ENCODE measurements at regions not wholly inside any gene's neighbourhood (a gene's known extent, or its start where the extent isn't known, plus 50 kb on each side); places are given as distances from the start of the nearest gene placed in this dataset.
"Not testable (repeated sequence)": the region's sequence is repeated elsewhere in the genome, so short reads cannot be mapped to it uniquely, and the experiment has no call there.

DNA sequence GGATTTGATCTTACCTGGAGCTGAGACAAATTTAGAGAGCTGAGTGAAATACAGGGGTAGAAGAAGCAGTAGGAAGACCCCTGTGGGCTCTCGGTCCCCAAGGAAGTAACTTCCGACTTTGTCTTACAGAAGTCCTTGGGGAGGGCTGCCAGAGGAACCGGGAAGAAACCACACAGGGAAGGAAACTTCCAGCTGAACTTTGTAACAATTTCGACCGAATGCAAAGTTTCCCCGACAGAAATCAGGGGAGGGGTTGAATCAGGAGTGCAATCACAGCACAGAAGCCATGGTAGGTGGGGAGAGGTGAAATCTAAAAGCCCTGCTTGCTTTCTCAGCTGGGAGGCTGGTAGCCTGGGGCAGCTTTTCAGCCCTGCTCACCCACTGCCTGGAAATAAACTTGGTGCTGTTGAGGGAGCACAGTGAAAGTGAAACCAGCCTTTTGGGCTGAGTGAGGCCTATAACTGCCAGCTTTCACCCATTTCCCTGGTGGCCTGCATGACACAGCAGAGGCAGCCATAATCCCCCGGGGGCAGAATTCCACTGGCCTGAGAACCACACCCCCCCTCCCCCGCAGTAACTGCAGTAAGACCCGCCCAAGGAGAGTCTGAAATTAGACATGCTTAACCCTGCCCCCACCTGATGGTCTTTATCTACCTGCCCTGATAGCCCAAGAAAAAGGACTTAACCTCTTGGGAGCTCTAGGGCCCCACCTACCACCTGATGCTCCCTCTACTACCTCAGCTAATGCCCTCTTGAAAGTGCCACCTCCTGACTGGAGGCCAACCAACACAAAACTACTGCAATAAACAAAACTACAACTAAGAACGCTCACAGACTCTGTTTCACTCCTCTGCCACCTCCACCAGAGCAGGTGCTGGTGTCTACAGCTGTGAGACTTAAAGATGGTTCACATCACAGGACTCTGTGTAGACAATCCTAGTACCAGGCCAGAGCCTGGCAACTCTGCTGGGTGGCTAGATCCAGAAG lies 248.2 kb downstream of the PARM1 start:
- no peak for DNase-seq

- no peak for DNase-seq
These were observed 247.3 kb downstream of the PARM1 start for GRCh38 chr4:75180217-75180616.

GRCh38 chr4:75179510-75179909 lies 246.6 kb downstream of the PARM1 start:
- no peak for DNase-seq

DNA sequence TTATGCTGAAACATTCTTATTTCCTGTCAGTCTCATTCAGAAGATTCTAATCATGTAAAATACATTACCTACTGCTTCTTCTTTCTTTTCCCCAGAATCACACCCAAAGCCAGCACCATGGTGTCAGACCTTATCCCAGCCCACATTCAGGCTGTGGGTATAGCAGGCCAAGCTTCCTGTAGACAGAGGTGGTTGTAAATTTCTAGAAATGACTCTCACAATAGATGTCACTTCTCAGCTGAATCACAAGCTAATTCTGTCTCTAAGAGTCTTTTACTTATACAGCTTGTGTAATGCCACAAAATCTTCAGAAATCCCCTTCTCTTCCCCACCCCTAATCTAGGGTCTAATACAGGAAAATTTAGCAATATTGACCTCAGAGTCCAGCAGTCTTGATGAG lies 239.6 kb downstream of the PARM1 start:
- DNase-seq = no peak

DNA sequence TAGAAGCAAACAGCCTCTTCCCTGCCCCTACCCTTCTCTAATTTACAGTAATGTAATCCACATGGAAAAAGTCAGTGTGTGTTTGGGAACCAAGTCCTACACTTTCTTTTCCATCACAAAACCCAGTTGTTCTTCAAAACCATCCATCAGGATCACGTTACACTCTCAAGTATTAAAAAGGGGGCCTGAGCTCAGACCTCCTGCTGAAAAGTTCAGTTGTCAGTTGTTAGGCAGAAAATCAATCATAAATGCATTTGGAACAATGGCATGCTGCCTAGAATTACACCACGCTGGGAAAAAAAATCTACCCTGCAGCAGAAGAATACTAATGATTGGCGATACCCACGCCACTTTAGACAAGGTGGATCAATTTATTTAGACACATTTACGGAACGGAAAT lies 236.5 kb downstream of the PARM1 start:
- DNase-seq = no peak

DNA sequence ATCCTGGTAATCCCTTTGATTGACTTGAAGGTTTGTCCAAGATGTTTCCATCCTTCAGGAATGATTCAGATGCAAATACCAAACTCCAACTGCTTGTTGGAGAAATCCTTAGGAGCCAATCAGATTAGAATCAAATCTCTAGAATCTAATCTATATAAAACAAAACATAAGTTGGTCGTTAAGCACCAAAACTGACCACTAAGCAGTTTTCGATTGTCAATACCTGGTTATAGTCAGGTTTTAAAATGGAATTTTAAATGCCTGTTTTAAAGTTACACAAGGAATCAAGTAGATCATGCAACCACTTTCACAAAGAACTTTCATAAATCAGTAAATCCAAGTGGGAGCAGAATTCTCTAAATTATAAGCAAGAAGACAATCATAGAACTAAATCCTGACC lies 236.1 kb downstream of the PARM1 start:
- no peak for DNase-seq

DNA sequence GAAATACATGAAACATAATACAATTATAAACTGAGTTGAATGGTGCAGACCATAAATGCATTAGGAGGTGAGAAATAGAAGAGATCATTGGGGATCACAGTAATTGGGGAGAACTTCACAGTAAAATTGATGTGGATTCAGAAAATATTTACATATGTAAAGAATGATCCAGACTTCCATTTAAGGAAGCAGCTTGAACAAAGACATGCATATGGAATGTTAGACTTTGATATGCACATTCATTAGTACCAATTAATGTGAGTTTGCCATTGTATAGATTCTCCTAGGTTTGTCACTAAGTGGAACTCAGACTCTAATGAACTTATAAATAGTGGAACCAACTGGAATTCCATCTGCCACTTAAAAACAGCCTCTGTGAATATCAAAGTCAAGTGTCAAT lies 235.6 kb downstream of the PARM1 start:
- DNase-seq = no peak

- DNase-seq = not testable (repeated sequence)
These were observed 232.2 kb downstream of the PARM1 start for GRCh38 chr4:75165100-75165499.

DNA sequence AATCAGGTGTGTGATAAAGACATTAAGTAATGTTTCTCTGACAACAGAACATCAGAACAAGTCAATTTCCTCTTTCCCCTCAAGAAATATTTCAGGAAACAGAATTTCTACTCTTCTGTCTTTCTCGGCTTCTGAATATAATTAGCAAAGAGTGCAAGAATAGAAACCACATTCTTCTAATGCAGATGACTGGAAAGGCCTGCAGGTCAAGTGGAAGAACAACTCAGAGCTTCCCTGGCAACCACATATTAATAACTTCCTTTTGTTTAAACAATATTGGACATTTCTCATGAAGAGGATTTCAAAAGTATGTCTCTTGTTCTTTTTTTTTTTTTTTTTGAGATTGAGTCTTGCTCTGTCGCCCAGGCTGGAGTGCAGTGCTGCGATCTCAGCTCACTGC lies 225.5 kb downstream of the PARM1 start:
- DNase-seq = no peak

GRCh38 chr4:75154994-75155393 lies 222.1 kb downstream of the PARM1 start:
- no peak for DNase-seq

DNA sequence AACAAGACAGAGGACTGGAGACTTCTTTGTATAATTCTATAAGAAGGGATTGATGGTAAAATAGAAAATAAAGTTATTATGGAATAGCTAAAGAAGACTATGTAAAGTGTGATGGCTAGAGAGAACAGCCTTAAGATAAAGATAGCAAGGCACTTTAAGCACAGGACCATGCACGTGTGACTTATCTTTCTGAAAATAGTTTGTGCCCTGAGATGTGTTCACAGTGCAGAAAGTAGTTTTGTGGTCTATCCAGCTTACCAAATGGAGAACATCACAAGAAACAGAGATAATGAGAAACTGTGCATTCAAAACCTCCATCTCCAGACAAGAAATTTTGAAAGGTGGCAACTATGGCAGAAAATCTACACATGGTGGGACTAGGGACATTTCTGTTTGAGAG lies 213.3 kb downstream of the PARM1 start:
- no peak for DNase-seq

GRCh38 chr4:75144475-75144874 lies 211.6 kb downstream of the PARM1 start:
- no peak for DNase-seq

- no peak for DNase-seq
These were observed 209.9 kb downstream of the PARM1 start for GRCh38 chr4:75142850-75143249.

DNA sequence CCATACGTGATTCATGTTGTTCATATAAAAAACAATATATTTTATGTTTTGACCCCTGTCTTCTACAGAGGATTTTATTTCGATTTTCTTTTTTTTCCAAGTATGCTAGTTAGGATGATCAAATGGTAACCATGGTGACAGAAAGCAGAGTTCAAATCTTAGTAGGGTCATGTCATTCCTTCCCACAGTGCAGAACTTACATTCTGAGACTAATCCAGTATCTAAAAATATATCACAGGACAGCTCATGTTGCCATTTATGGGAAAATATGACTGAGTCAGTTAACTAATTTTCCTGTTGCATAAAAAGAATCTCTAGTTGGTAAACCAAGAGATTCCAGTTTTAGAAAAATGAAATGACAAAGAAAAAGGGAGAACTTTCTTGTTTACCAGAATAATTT lies 209.5 kb downstream of the PARM1 start:
- no peak for DNase-seq

GRCh38 chr4:75141162-75141561 lies 208.2 kb downstream of the PARM1 start:
- no peak for DNase-seq

- DNase-seq = no peak
These were observed 204.4 kb downstream of the PARM1 start for GRCh38 chr4:75137302-75137701.

- DNase-seq = no peak
These were observed 202.3 kb downstream of the PARM1 start for GRCh38 chr4:75135068-75135825.

- DNase-seq = not testable (repeated sequence)
These were observed 194.0 kb downstream of the PARM1 start for GRCh38 chr4:75126870-75127269.

- DNase-seq = no peak
These were observed 193.1 kb downstream of the PARM1 start for GRCh38 chr4:75126058-75126457.

DNA sequence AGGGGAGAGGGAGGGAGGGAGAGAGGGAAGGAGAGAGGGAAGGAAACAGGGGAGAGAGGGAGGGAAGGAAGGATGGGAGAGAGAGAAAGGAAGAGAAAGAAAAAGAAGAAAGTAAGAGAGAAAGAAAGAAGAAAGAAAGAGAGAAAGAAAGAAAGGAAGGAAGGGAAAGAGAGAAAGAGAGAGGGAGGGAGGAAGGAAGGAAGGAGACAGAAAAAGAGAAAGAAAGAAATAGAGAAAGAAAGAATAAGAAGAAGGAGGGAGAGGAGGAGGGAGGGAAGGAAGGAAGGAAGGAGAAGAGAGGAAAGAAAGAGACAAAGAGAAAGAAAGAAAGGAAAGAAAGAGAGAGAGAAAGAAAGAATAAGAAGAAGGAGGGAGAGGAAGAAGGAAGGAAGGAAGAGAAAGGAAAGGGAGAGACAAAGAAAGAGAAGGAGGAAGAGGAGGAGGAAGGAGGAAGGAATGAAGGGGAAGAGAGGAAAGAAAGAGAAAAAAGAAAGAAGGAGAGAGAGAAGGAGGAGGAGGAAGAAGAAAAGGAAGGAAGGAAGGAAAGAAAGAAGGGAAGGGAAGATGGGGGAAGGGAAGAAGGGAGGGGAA lies 189.6 kb downstream of the PARM1 start:
- no peak for DNase-seq

DNA sequence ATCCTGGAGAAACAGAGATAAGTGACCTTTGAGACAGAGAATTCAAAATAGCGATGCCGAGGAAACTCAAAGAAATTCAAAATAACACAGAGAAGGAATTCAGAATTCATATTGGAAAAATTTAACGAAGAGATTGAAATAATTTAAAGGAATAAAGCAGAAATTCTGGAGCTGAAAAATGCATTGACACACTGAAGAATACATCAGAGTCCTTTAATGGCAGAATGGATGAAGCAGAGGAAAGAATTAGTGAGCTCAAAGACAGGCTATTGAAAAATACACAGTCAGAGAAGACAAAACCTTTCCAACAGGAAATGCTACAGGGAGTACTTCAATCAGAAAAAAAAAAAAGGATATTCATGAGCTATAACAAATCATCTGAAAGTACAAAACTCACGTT lies 185.8 kb downstream of the PARM1 start:
- no peak for DNase-seq

GRCh38 chr4:75110061-75110460 lies 177.1 kb downstream of the PARM1 start:
- no peak for DNase-seq

- no peak for DNase-seq
These were observed 175.1 kb downstream of the PARM1 start for GRCh38 chr4:75107755-75108612.
